ENCODE measurements at regions not wholly inside any gene's neighbourhood (a gene's known extent, or its start where the extent isn't known, plus 50 kb on each side); places are given as distances from the start of the nearest gene placed in this dataset.
"Not testable (repeated sequence)": the region's sequence is repeated elsewhere in the genome, so short reads cannot be mapped to it uniquely, and the experiment has no call there.

DNA sequence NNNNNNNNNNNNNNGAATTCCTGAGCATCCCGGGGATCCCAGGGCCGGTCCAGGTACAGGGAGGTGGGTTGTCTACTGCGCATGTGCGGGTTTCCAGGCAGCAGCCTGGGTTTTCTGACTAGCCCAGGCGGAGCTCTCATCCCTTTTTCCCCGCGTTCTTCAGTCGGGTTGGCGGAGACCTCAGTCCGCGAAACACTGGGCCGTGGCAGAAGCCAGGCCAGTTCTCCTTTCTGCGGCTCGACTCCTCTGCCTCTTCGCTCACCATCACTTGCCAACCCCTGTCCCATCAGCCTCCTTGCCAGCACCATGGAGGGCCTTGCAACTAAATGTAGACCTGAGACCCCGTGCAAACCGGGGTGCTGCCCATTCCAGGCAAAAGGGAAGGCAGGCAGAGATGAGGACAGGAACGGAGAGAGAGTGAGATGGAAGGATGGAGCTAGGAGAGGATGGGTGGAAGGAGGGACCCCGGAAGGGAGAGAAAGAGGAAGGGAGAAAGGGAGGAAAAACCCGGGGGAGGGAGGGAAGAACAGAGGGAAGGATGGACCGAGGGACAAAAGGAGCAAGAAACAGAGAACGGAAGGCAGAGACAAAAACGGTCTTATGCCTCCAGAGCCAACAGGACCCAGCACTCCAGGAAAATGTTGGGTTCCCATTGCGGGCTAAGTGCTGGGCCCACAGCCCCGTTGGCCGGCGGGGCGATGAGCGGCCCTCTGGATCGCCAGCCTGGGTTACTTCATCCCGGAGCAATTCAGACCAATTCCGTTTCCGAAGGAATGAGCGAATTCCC lies 445.4 kb upstream of the DEFB115 start:
- DNase-seq (ENCODE audit: low spot score): peak; percentile 96
- Mint-ChIP-seq H3K4me1 (ENCODE audit: low read depth) (no peaks in the 10 kb centered on the region), H3K27ac (ENCODE audit: unreplicated experiment) (no peak overlapping the region), H3K27me3 (ENCODE audit: low read depth) (no peaks in the 10 kb centered on the region), H3K36me3 (ENCODE audit: low read depth) (peaks cover 4% of the 10 kb centered on the region), H3K9me3 (ENCODE audit: low read depth) (peaks cover 15% of the 10 kb centered on the region), H3K4me3 (ENCODE audit: unreplicated experiment) (no peak overlapping the region)
- TF ChIP-seq, protein P1, sequence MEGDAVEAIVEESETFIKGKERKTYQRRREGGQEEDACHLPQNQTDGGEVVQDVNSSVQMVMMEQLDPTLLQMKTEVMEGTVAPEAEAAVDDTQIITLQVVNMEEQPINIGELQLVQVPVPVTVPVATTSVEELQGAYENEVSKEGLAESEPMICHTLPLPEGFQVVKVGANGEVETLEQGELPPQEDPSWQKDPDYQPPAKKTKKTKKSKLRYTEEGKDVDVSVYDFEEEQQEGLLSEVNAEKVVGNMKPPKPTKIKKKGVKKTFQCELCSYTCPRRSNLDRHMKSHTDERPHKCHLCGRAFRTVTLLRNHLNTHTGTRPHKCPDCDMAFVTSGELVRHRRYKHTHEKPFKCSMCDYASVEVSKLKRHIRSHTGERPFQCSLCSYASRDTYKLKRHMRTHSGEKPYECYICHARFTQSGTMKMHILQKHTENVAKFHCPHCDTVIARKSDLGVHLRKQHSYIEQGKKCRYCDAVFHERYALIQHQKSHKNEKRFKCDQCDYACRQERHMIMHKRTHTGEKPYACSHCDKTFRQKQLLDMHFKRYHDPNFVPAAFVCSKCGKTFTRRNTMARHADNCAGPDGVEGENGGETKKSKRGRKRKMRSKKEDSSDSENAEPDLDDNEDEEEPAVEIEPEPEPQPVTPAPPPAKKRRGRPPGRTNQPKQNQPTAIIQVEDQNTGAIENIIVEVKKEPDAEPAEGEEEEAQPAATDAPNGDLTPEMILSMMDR (IDR thresholded peaks at IDR 0.05): no peak

DNA sequence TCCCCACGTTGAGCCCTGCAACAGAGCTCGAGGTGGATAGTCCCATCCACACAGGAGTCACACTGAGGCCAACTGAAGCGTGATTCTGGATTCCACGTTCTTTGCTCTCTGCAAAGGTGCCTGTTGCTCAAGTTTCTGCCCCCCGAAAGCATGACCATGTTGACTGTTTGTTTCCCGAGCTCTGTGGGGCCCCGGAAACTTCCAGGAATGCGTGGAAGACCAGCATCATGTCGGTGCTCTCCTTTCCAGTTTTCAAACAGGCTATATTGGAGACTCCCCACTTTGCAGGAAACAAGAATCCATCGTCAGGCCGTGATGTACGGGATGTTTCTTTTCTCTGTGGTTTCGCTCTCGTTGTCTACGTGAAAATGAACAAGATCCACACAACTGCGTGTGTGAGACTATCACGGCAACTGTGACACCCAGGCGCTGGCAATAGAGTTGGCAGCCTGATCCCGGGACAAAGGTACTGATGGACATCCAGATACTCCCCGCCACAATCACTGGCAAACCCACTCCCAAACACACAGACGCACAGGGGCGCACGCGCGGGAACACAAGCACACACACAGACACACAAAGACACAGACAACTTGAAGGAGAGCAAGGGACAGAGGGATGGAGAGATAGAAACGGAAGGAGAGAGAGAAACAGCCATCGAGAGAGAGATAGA lies 444.6 kb upstream of the DEFB115 start:
- H3K9me3 Mint-ChIP-seq (ENCODE audit: low read depth): peaks cover 15% of the 10 kb centered on the region
- TF ChIP-seq, protein P1 (IDR thresholded peaks at IDR 0.05): no peak
- no peaks in the 10 kb centered on the region for H3K27me3 Mint-ChIP-seq (ENCODE audit: low read depth)
- no peaks in the 10 kb centered on the region for H3K4me1 Mint-ChIP-seq (ENCODE audit: low read depth)
- no peak overlapping the region for H3K4me3 Mint-ChIP-seq (ENCODE audit: unreplicated experiment)
- DNase-seq (ENCODE audit: low spot score): peak; percentile 93
- peaks cover 4% of the 10 kb centered on the region for H3K36me3 Mint-ChIP-seq (ENCODE audit: low read depth)
- no peak overlapping the region for H3K27ac Mint-ChIP-seq (ENCODE audit: unreplicated experiment)

DNA sequence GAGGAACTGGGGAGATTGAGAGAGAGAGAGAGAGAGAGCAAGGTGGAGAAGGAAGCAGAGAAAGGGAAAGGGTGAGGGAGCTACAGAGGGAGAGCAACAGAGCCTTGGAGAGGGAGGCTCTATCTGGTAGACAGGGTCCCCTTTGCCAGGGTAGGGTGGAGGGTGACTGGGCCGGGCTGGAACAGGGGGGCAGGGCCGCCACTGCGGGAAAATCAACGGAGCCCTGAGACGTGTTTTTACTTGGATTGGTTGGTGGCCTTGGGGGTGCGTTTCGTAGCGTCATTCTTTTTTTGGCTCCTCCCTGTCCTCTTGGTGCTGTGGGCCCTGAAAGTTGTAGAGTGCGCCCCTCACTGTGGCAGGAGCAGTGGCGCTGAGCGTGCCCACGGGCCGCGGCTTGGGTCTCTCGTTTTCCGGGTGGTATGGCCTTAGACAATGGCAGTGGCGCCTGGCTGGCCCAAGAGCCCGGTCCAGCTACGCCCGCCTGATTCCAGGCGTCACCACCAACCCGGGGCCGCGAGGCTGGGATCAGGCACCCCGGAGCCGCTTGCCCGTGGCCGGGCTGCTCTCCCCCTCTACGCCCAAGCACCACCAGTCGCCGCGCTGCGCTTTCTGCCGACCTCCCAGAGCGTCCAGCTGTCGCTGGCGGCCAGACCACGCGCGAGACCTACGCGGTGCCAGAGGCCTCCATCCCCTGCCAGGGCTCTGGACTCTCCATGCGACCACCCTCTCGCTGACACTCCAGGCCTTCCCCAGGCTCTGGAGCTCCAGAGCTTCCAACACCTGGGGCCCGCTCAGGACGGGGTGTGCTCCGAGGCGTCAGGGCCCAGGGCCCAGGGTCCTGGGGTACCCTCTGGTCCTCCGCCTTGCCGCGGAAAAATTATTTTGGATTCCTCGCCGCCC lies 443.8 kb upstream of the DEFB115 start:
- H3K27ac Mint-ChIP-seq (ENCODE audit: unreplicated experiment); H3K36me3 Mint-ChIP-seq (ENCODE audit: low read depth); H3K27me3 Mint-ChIP-seq (ENCODE audit: low read depth); H3K4me3 Mint-ChIP-seq (ENCODE audit: unreplicated experiment); H3K4me1 Mint-ChIP-seq (ENCODE audit: low read depth): not testable (repeated sequence)
- H3K9me3 Mint-ChIP-seq (ENCODE audit: low read depth): peaks cover 15% of the 10 kb centered on the region
- peak; percentile 99 for DNase-seq (ENCODE audit: low spot score)

DNA sequence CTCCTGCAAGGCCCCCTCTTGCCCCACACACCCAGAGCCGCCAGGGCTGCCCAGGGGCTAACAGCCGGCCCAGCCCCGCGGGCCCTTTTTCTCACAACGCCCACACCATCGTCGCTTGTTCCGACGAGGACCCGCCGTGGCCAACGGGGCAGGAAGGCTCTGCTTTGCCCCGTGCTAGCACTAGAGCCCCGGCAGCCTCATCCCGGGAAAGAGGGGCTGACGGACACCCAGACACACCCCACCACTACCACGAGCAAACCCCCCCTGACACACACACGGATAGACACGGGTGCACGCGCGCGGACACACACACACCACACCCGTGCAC lies 443.2 kb upstream of the DEFB115 start:
- not testable (repeated sequence) for H3K4me3 Mint-ChIP-seq (ENCODE audit: unreplicated experiment); H3K27me3 Mint-ChIP-seq (ENCODE audit: low read depth); H3K36me3 Mint-ChIP-seq (ENCODE audit: low read depth); H3K4me1 Mint-ChIP-seq (ENCODE audit: low read depth); H3K27ac Mint-ChIP-seq (ENCODE audit: unreplicated experiment)
- H3K9me3 Mint-ChIP-seq (ENCODE audit: low read depth): peaks cover 15% of the 10 kb centered on the region
- peak; percentile 98 for DNase-seq (ENCODE audit: low spot score)

DNA sequence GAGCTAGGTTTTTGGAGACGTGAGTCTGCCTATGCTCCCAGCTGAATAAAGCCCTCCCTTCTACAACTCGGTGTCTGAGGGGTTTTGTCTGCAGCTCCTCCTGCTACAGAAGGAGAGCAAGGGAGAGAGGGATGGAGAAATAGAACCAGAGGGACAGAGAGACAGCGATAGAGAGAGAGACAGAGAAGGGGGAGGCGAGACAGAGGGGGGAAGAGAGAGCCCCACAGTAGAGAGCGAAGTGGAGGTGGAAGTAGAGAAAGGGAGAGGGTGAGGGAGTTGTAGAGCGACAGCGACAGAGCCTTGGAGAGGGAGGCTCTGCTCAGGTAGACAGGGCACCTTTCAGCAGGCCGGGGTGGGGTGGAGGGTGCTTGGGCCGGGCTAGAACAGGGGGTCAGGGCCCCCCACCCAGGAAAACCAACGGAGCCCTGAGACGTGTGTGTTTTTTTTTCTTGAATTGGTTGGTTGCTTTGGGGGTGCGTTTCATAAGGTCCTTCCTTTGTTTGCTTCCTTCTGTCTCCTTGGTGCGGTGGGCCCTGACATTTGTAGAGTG lies 442.4 kb upstream of the DEFB115 start:
- H3K9me3 Mint-ChIP-seq (ENCODE audit: low read depth): peaks cover 15% of the 10 kb centered on the region
- not testable (repeated sequence) for H3K27ac Mint-ChIP-seq (ENCODE audit: unreplicated experiment); H3K4me3 Mint-ChIP-seq (ENCODE audit: unreplicated experiment); H3K36me3 Mint-ChIP-seq (ENCODE audit: low read depth); H3K27me3 Mint-ChIP-seq (ENCODE audit: low read depth); H3K4me1 Mint-ChIP-seq (ENCODE audit: low read depth)
- DNase-seq (ENCODE audit: low spot score): peak; percentile 97

DNA sequence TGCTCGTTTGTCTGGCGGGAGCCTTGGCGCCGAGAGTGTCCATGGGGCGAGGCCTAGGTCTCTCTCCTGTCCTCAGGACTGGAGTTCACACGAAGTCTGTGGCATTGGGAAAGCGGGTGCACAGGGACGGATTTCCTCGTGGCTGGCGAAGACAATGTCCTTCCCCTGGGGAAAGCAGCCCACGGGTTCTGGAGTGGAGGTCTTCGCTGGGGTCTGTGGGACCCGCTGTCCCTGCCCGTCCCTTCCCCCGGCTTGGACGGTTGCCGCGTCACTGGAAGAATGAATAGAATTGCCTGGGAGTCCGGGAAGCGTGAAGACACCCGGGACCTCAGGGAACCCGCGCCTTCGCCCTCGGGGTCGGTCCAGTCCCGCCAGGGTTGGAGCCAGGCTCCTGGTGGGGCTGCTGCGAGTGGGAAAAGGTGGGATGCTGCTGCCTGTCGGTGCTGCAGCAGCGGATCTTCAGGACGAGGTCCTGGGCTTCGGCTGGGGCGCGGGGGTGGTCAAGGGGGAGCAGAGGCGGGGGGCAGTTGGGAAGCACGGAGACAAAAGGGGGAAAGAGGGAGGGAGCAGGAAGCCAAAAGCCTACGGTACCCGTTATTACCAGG lies 441.8 kb upstream of the DEFB115 start:
- no peak overlapping the region for H3K4me3 Mint-ChIP-seq (ENCODE audit: unreplicated experiment)
- no peaks in the 10 kb centered on the region for H3K4me1 Mint-ChIP-seq (ENCODE audit: low read depth)
- H3K36me3 Mint-ChIP-seq (ENCODE audit: low read depth): peaks cover 4% of the 10 kb centered on the region
- peak; percentile 95 for DNase-seq (ENCODE audit: low spot score)
- no peak overlapping the region for H3K27ac Mint-ChIP-seq (ENCODE audit: unreplicated experiment)
- TF ChIP-seq, protein P1 (IDR thresholded peaks at IDR 0.05): no peak
- H3K9me3 Mint-ChIP-seq (ENCODE audit: low read depth): peaks cover 15% of the 10 kb centered on the region
- H3K27me3 Mint-ChIP-seq (ENCODE audit: low read depth): no peaks in the 10 kb centered on the region

Data from chondrocyte (in vitro differentiated cells).